SHP77 treated with DMSO at 0.1 percent for 48 hours (cell line): ENCODE measurements at regions not wholly inside any gene's neighbourhood (a gene's known extent, or its start where the extent isn't known, plus 50 kb on each side); places are given as distances from the start of the nearest gene placed in this dataset.
"Not testable (repeated sequence)": the region's sequence is repeated elsewhere in the genome, so short reads cannot be mapped to it uniquely, and the experiment has no call there.

Experiments used
- DNase-seq: peaks from one replicate; lab custom pipeline; 2025; lab: John Stamatoyannopoulos, UW

DNA sequence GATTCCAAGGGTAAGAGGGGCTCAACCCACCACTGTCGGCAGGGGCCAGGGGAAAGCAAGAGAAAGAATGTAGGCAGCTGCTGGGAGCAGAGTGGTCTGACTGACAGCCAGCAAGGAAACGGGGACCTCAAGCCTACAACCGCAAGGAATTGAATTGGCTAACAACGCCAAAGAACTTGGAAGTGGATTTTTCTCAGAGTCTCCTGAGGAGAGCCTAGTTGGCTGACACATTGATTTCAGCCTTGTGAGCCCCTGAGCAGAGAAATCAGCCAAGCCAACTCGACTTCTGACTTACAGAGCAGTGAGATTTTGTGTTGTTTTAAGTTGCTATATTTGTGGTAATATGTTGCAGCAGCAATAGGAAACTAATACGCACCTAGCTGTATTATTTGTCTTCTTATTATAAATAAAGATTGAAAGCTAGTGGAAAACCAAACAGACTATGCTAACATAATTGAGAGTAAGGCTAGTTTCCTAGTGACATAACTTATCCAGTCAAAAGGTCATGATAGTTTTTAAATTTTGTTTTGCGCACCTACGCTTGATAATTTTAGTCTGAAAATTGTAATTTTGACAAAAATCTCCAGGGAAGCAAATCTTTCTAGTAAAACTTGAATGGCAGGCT, 145.8 kb upstream of the HCCS start:
- DNase-seq, result no peak

DNA sequence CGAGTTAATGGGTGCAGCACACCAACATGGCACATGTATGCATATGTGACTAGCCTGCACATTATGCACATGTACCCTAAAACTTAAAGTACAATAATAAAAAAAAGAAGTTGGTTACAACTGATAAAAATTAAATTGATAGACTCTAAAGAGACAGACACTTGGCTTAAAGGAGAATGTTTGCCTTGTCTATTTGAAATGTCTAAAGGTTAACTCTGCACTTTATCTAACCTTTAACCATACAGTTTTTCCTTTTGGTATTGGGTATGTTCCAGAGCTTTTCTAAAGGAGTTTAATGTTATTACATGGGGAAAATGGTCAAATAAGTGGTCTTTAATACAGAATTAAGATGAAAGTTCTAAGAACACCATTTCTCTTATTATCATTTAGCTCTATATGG, 145.1 kb upstream of the HCCS start:
- DNase-seq, result no peak

DNA sequence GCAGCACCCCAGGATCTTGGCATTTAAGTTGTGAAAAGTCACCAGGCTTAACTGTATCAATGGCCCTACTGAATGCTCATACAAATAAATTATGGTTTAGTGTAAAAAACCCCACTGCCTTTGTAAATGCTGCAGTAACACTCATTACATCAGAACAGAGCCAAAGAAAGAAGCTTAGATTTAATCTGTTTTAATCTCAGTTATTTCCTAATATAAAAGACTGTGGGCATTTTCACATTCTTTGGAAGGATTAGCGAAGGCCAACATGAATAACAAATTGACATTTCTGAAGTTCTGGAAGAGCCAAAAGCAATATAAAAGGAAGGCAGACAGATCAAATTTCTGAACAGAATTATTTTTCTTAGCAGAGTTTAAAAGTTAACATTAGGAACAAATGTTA, 140.0 kb upstream of the HCCS start:
- no peak for DNase-seq

DNA sequence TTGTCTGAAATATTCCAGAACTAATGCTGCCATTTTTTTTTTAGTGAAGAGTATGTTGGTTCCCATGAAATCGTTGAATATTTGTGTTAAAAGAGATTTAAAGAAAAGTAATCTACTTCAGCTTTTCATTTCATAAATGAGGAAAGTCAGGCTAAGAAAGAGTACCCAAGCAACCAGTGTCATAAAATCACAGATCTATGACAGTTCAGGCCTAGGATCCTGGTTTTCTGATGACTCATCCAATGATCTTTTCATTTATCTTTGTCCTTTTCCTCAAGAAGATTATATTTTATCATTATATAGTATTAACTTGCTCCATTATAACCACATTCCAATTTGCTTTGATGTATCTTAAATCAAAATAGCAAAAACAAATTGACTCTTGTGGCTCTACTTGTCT, 139.4 kb upstream of the HCCS start:
- no peak for DNase-seq

DNA sequence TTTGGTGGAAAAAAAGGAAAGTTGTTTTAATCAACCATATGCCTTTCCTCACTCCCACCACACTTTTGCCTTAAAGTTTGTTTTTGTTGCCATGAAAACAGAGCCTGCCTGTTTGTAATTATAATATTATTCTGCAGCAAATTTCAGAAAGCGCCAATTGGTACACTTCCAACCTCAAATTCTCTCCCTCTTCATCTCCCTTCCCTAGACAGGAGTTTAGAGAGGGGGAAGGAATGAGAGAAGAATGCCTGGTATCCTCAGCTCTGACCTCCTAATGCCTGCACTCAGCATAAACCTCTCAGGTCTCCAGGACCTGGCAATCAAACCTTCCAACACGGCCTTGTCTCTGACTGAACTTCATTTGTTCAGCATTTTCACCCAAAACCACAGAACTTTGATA, 138.4 kb upstream of the HCCS start:
- no peak for DNase-seq

DNA sequence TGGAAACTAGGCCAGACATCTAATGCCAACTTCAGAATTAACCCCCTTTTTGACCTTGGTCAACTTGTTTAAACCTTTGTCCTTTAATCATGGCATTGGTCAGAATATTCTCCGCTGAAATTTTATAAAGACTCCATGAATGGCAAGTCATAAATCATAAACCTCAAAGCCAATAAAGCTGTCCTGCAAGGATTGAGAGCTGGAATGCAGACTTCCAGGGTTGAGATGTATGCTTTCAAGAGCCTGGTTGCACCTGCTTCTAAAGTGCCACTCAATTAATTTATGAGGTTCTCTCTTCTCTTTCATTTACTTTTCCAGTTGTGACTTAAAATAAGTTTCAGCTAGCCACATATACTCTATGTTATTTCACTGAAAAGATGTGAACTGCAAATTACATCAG, 136.2 kb upstream of the HCCS start:
- DNase-seq, result no peak

DNA sequence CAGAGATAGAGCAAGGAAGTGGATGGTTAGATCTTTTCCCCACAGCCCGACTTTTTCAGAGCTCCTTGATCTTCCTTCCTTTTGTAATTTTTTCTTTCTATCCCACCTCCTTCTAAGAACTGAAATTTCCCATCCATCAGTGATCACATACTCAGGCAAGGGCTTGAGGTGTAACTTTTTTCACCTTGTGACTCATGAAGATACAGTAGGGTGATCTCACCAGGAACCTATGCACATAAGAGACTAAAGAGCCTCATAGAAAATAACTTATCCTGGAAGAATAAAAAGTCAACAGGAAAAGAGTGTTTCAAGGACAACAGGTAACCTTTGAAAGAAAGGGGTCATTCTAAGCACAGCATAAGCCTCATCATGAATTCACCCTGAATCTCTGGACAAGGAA, 131.2 kb upstream of the HCCS start:
- DNase-seq, result no peak

DNA sequence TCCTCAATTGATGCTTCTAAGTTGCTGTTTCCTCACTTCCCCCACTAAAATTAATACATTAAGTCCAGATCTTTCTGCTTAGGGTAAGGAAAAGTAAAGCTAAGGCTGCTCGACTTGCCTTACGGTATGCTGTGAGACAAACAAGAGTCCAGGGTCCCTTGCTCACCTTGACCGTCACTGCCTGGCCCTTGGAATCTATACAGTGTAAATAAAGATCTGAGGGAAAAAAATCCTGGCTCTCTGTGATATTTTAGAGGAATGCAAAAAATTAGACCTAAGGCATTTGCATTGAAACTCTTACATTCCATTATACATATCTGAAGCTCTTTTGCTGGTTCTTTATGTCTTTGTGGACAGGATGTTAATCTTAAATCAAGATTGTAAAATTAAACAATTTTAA, 129.6 kb upstream of the HCCS start:
- no peak for DNase-seq

DNA sequence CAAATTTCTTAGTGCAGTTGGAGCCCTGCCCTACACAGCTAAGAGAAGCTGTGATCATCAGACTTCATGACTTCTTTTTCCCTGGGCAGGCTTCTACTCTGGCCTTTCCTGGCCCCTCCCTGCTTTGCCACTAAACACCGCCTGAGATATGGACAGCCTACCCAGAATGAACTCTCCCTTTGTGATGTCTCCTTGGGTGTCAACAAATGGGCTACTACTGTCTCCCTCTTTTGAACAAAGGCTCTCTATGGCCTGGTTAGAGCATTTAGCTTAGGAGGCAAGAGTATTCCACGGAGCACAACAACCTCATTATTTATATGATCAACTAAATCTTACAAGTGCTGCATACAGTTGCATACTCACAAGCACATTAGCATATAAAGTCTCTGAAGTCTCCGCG, 127.6 kb upstream of the HCCS start:
- DNase-seq, result no peak

DNA sequence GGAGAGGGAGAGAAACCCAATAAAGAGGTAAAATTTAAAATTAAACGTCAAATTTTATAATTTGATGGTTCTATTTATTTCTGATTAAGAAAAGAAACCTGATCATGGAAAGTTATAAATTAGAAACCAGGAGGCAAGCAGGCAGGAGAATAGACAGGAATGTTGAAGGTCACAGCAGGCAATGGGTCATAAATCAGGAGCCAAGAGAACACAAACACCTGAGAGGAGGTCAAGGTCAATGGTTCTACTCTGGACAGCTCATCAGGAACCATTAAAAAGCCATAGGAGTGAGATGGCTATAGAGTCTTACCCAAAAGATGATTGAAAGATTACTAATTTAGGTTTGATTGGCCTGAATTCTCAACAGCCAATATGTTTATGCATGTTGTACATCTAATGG, 126.9 kb upstream of the HCCS start:
- no peak for DNase-seq

DNA sequence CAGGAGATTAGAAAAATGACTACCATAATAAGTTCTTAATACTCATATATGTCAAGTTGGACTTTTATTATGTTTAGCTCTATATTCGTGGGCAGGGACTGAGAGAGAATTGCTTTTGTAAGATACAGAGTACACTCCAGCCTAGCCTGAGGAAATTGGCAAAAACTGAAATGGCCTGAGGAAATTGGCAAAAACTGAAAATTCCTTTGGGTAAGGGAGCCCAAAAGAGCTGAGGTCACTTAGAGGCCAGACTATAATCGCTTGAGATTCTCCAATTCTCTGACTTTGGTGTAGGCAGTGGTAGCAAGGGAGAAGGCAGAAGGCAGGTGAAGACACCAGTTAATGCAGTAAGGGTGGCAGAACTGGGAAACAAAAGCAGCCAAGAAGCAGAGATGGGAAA, 124.5 kb upstream of the HCCS start:
- no peak for DNase-seq

DNA sequence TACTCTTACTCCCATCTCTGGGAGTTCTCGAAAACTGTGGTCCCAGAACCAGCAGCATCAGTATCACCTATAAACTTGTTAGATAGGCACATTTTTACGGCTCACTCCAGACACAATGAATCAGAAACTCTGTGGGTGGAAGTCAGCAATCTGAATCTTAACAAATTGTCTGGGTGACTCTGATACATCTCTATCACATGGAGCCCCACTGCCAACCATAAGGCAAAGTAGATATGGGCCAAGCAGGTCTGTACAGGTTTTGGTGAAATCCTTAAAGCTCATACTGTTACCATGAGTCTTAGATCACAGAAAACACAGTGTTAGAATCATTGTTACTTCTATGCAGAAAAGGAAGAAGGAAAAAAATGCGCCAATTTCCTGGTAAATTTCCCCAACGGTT, 122.5 kb upstream of the HCCS start:
- DNase-seq, result no peak

DNA sequence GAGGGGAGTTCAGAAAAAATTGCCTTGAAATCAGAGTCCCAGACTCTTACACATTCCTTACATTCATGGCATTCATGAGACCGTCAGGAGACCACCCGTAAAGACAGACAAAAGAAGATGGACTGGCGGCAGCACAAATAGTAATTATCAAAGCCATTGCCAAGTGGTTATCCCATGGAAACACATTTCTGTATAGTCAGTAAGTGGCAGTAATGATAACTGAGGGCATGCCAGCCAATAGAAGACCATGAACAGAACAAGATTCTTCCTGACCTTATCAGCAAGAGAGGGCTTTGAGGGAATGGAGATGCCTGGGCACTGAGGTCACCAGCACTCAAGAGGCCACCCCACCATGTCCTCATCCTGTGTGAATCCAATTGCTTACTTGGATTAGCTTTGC, 121.7 kb upstream of the HCCS start:
- DNase-seq, result no peak

DNA sequence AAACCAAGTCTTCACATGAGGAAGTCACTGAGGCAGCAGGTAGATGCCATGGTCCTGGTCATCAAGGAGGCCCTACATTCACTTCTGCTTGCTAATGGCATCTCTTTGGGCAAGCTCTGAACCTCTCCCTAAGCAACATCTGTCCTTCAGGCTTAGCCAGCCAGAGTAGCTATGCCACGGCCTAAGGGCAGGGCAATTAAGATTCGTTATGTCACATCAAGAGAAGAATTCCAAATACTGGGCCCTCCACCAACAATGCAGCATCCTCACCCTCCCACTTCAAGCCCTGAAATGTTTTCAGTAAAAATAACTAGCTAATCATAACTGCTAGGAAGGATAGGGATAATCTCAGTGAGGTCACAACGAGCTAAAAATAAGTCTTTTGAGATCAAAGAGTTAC, 120.7 kb upstream of the HCCS start:
- no peak for DNase-seq

DNA sequence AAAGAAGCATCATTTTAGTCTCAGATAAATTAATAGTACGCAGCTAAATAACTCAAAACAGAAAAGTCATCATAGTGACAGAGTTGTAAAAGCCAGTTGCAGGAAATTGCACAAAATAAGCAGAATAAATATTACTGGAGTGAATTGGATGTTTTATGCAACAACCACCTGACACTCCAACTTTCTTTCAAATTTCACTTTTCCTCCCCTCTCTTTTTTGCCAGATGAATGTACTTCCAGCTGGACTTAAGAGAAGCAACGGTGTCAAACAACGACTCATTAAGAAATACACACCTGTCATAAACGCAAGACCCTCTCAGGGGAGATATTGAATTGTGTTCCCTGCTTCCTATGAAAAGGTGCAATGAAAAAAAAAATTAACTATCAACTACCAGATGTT, 120.2 kb upstream of the HCCS start:
- DNase-seq, result no peak

DNA sequence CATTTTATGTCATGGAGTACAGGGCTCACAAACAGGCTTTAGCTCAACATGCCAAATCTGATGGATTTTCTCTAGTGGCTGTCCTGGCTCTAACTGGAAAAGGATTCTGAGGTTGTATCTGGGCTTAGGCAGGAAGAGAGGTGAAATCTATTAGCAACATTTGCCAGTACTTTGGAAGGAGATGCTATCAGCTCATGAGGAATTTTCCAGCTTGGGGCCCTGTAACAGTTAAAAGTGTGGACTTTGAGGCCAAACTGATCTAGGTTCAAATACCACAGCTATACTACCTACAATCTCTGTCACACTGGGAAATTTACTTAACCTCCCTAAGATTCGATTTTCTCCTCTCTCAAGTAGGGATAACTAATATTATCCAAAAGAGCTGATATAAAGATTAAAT, 119.0 kb upstream of the HCCS start:
- no peak for DNase-seq

DNA sequence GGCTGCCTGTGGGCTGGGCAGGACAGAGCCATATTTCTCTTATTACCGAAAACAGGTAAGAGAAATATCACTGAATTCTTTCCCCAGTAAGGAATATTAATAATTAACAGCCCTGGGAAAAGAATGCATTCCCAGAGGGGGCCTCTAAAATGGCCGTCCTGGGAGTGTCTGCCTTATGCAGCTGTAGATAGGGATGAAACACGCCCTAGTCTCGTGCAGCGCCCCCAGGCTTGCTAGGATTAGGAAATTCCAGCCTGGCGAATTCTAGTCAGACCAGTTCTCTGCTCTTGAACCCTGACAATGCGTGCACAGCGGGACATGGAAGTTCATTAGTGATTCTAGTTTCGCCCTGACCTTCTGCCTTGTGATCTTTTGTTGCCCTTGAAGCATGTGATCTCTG, 104.1 kb upstream of the HCCS start:
- DNase-seq, result not testable (repeated sequence)

DNA sequence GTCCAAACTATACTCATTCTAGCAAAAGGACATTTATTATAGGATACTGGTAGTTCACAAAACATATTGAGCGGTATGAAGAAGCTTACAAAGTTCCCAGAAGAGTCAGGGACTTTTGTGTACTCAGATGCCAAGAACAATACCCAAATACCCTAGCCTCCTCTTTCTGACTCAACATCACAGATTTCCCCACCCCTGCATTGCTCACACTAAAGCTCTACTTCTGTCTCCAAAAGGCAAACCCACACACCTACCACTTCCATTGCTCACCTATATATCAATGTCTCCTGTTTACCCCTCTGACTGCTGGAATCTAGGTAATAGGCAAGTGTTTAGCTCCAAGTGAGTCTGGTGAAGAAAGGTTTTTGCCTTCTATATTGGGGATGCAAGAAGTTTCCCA, 100.7 kb upstream of the HCCS start:
- no peak for DNase-seq

DNA sequence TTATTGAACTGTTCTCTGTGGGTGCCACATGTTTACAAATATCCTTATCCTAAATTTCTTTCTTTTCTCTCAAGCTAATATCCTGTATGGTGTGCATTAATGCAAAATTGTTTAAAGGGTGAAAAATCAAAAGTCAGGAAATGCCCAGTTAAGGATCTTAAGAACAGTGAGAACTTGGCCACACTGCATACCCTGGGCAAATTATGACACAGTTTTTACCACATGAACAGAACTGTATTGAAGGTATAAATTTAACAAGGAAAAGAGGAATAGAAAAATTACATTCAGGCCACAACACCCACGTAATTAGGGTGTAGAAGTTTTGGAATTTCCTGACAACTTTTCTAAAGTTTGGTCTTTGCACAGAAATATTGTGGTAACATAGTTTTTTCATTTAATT, 94.4 kb upstream of the HCCS start:
- DNase-seq, result no peak

DNA sequence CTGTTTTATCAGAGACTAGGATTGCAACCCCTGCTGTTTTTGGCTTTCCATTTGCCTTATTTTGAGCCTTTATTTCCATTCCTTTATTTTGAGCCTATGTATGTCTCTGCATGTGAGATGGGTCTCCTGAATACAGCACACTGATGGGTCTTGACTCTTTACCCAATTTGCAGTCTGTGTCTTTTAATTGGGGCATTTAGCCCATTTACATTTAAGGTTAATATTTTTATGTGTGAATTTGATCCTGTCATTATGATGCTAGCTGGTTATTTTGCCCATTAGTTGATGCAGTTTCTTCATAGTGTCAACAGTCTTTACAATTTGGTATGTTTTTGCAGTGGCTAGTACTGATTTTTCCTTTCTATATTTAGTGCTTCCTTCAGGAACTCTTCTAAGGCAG, 88.5 kb upstream of the HCCS start:
- DNase-seq, result not testable (repeated sequence)

DNA sequence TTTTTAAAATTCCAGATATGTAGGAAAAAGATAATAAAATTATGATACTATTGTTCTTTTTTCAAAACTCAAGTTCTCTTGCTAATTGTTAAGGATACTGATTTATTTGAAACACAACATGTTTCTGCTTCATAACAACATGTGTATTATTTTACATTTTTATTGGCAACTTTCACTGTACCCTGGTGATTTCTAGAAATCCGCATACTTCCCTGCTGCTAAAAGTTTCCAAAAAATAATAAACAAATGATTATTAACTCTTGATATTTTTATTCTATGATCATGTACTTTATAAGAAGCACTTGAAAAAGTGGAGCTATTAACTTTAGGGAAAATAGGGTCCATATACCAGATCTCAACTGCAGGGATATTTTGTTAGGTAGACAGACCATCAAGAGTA, 71.2 kb upstream of the HCCS start:
- no peak for DNase-seq

DNA sequence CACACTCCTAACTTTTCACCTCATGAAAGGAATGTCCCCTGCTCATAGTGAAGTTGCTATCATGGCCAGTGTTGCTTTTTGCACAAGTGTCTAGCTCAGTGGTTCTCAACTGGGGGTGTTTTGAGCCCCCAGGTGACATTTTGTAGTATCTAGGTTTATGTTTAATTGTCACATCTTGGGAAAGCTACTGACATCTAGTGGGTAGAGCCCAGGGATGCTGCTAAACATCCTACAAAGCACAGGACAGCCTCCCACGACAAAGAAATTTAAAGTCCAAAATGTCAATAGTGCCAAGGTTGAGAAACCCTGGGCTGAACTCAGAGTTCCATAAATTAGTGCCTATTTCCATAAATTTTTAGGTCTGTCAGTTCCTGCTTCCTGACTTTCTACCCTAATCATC, 70.7 kb upstream of the HCCS start:
- DNase-seq, result no peak

DNA sequence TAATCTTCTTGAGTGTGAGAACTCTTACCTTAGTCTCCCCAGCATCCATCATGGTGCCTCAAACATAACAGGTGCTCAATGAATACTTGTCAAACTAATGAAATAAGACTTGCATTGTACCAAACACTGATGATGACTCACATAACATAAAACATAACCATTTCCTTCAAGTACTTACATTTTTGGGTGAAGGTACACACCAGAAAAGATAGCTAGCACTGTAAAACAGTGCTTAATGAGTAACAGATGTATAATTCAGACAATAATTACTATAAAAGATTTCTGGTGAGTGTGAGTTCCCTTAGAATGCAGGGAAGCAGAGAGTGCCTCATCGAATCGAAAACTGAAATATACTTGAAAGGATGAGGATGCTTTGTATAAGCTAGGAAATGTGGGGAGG, 70.1 kb upstream of the HCCS start:
- DNase-seq, result no peak

DNA sequence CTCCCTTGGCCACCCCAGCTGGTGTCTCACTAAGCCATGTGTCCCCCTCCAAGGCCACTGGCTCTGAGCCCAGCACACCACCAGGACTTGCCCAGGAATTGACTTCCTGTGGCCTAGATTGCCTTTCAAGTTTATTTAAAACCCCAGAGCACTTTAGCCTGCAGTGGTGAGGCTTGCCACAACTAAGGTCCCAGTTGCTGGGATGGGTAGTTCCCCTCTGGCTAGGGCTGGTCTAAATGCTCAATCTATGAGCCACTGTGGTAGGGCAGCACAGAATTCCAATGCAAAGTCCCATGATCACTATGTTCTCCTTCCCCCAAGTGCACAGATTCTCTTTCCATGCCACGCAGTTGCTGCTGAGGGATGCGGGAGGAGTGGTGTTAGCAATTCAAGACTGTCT, 61.1 kb upstream of the HCCS start:
- no peak for DNase-seq

DNA sequence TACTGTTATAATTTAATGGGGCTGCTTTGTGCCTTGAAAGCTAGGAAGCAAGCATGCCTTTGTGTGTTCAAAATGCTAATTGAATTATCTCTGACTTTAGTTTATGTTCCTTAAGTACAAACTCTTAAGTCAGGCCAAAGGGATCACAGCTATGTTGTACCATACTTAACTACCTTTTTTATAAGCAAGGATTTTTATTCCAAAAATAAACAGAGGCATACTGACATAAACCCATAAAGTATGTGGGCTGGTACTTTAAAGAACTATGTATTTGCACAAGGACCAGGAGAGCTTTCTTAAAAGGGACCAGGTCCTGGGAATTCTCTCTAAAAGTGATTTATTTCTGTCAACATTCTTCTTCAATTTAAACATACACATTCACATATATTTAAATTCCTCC, 57.8 kb upstream of the HCCS start:
- DNase-seq, result no peak
